GM18511 (cell line): ENCODE measurements at regions not wholly inside any gene's neighbourhood (a gene's known extent, or its start where the extent isn't known, plus 50 kb on each side); places are given as distances from the start of the nearest gene placed in this dataset.
"Not testable (repeated sequence)": the region's sequence is repeated elsewhere in the genome, so short reads cannot be mapped to it uniquely, and the experiment has no call there.

ENCODE experiments used
- ATAC-seq: cut with Tn5 transposase; IDR thresholded peaks from one replicate; pipeline ENCODE4 v1.9.1; 2021; ENCODE audit warnings: mild to moderate bottlenecking, moderate library complexity; ENCODE audit not compliant: unreplicated experiment

DNA sequence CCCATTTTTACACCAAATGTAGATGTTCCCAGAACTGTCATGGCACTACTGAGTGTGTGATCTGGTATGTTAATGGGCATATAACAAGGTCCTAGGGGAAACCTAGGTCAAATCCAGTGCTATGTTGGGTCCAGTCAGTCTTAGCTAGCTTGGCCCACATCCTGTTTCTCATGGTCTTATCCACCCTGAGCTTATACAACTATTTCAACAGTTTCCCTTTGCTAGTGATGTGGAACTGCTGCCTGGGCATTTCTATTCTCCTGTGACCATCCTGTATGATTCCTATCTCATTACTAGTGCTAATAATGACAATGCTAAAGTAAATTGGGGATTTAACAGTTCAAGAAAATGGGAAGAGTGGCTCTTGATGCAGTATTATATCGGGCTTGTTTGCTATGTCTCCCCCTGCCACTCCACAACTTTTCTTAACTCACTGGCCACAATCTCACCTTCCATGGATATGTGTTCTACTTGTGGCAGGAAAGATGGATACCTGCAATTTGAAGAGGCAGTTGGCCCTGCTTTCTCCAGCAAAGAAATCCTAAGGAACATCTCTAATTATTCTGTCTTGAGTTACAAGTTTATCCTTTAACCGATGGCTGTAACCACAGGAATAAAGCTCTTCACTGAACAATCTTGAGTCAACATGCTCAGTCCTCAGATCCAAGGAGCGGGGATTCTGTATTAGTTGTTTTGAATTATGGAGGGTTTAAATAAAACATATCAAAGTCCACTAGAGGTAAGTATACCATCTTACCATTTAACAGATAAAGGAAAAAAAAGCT, 707.8 kb downstream of the XPNPEP1 start:
- no peak for ATAC-seq

DNA sequence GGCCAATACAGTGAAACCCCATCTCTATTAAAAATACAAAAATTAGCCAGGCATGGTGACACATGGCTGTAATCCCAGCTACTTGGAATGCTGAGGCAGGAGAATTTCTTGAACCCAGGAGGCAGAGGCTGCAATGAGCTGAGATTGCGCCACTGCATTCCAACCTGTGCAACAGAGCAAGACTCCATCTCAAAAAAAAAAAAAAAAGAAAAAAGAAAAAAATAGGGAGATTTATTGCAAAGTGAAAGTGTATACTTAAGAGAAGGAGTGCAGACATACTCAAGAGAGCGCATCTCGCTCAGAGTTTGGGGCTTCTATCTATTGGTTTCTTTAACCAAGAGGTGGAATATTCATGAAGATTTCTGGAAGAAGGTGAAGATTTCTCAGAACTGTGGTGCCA, 708.4 kb downstream of the XPNPEP1 start:
- ATAC-seq = not testable (repeated sequence)

DNA sequence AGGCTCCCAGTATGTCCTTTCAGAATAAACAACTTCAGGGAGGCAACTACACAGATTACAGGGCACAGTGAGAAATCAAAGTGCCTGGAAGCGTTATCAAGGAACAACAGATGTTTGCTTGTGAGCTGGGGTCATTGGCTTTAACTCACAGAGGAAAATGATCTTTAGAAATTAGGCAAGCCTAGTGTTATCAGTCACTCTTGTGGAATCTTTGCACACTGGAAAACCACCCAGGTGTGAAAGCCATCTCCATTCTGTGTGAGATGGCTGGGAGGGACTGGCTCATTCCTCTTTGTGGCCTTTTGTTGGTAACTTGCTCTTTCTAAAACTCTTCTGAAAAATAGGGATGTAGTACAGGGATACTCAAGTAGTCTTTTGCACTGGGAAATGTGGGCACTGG, 716.0 kb downstream of the XPNPEP1 start:
- ATAC-seq = no peak

DNA sequence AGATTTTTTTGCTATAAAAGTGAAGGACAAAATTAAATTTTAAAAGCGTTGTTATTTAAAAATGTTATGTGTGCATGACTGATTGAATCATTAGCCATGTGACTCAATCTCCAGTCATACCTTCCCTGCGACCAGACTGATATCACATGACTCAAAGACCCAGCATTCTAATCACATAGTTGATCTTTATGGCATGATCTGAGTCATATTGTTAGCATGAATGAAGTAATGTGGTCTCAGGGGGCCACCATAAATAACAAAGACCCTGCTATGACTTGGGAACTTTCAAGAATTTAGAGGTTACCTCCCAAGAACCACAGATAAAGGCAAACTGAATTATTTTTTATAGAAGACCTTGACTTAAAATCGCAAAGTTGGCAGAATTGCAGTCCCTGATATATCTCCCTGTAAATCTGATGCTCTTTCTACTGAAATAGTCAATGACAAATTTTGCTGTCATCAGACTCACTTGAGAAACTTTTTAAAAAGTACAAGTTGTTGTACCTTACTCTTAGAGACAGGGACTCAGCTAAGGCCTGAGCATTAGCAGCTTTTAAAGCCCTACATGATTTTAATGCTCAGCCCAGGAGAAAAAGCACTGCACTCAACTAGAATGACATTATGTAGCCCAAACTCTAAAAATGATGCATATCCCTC, 717.3 kb downstream of the XPNPEP1 start:
- no peak for ATAC-seq

DNA sequence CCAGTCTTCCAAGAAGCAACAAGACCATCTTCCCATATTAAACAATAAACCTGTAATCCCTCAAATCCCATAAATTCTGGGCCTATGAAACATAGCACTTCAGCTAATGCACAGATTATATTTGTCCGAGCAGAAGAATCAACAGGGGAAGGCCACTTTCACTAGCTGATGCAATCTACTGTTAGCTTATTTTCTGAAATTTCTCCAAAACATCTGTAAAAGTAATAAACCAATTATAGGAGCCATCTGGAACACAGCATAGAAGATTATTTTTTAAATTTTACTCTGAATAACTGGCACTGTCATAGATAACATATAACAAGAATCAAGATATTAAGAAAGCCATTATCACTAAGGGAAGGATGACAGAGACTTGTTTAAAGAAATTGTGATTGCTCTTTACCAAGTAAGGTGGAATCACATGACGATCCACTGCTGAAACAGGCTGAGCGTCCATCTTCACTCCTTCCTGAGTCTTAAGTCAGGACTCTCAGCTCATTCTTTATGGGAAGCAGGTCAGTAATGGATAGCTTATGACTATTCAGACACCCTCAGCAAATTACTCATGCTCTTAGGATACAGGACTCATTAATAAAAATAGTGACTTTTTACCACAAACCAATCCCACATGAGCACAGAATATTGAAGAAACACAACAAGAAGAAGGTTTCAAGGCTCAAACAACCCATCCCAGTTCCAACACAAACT, 719.5 kb downstream of the XPNPEP1 start:
- ATAC-seq = no peak

DNA sequence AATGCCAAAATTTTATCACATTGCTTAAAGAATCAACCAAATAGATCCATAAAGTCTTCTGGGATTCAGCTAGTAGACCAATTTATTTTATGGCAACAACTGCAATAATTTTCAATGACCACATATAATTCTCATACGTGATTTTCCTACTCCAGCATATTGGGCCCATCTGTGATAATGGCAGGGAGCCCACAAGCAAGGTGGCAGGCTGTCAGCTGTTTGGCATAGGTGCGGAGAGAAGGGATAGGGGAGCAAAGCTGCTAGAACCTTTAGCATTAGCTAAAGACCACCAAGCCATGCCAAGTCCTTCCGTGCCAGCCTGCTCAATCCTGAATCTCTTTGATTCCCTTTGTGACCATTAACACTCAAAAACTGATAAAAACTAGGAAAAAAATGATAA, 721.2 kb downstream of the XPNPEP1 start:
- ATAC-seq = no peak

DNA sequence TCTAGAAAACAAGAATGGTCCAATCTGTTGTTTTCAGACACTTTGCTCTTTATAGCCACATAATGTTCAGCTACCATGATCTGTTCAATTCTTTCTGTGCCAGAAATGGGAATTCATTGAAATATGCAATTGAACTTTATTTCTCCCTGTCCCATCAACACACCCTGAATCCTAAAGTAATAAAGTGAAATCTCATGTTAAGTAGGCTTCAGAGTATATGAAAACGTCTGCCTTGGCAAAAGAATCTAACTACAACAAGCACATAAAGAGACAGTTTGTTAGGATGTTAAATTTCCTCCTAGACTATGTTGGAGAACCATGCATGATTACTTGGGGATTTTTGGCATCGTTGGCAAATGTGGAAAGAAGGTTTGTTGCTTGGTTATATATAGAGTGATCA, 722.7 kb downstream of the XPNPEP1 start:
- no peak for ATAC-seq

DNA sequence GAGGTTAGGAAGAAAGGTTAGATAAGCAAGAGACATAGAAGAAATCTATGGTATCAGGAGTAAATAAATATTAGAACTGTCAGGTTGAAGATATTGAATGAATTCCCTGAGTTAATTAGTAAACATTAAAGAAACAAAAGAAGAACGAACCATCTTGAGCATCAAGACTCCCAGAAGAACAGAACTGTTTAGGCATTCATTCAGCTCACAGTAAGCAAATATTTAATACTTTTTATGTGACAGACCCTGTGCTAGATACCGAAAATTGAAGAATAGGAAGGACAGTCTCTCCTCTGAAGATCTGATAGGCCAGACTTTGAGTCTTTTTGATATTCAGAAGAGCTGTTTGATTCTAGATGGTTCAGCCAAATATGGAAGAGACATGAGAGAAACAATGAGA, 731.5 kb downstream of the XPNPEP1 start:
- ATAC-seq = no peak

DNA sequence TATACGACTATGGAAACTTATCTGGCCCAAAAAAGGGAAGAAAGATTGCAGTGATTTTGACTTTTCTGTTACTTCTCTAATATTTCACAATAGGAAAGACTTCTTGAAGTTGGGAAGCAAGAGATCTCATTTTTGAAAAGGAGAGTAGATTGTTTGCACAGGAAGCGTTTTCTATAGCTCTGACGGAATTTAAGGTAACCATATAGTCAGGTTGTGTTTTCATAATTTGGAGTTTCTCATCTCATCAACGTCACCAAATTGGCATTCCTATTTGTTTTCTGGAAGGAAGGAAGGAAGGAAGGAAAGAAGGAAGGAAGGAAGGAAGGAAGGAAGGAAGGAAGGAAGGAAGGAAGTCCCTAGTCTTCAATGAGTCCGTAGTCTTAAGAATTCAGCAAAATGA, 732.0 kb downstream of the XPNPEP1 start:
- ATAC-seq = no peak

DNA sequence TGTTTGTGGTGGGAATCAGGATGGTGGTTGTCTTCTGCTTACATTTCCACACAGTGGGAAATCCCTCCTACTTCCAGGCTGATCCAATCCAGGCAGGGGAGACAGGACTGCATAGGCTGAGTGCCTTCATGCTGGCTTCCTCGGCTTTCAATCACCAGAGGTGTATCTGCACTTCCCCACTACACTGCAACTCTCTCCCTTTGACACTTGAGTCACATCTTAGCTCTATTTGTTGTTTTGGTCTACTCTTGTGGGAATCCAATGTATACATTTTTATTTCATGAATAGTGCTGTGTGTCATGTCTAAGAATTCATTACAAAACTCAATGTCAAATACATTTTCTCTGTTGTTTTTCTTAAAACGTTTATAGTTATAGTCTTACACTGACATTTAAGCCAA, 735.6 kb downstream of the XPNPEP1 start:
- ATAC-seq = no peak

DNA sequence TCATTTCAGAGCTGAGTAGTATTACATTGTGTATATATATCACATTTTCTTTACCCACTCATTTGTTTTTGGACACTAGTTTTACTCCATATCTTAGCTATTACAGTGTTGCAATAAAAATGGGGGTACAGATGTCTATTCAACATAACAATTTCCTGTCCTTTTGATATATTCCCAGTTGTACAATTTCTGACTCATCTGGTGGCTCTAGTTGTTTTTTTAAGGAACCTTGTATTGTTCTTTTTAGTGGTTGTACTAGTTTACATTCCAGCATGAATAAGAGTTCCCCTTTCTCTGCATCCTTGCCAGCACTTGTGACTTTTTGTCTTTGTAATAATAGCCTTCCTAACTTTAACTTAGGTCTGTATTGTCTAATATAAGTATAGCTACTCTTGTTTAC, 739.9 kb downstream of the XPNPEP1 start:
- no peak for ATAC-seq

DNA sequence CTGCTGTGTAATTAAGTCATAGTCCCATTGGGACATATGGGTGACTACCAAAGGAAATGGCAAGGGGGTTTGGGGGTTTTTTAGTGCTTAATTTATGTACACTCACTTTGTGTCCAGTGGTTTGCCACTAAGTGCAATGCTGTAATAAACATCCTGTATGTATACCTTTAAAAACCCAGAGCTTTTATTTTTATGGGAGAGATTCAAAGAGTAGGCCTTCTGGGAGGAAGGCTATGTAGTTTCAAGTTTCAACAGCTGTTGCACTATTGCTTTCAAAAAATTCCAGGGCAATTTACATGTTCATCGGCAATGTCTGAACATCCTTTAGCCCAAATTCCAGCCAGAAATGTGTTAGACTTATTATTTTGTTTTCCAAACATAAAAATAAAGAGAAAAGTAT, 744.7 kb downstream of the XPNPEP1 start:
- ATAC-seq = no peak

DNA sequence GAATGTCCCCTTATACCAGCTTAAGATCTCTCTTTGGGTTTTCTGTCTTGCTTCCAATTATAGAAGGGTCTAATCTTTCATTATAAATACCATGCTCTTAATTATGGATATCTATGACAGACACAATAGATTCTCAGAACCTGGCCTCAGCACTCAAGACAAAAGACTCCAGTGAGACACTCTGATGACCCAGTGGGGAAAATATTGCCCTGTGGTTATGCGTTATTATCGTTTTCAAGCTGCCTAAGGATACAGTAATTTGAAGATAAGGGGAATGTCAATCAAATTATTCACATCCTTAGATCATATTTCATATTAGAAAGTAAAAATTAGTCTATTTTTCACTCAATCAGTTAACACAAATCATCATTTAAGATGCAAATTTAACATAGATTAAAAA, 748.8 kb downstream of the XPNPEP1 start:
- ATAC-seq = no peak

DNA sequence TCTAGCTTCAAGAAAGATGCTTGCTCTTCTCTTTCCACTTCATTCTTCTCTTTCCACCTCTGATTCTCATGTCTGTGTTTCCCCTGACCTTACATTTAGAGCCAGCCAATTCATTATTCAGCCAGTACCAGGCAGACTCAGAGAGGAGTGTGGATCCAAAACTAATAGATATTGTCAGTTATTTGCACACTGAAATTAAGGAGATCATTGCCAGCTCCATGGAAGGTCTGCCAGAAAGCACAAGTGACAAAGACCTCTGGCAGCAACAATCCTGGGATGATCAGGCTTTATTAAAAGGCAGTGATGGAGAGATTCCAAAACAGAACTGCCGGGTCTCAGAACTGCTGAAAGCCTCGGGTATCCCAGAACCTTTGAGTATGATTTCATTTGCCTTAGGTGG, 749.4 kb downstream of the XPNPEP1 start:
- no peak for ATAC-seq

DNA sequence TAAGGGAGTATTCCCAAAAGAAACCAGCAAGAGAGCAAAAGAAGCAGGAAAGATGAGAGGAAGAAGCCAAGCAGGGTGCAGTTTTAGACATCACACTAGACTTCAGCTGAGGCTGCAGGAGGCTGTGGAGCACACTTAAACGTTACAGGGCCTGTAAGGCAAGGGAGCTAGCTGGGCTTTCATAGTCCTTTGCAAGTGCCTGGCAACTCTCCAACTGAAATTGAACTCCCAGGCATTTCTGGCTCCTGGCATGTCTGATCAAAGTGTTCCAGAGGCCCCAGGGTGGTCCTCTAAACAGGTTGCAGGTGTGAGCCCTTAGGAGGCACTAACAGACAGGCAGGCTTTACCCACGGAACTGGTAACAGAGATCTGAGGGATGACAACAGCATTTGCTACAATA, 750.2 kb downstream of the XPNPEP1 start:
- ATAC-seq = no peak

DNA sequence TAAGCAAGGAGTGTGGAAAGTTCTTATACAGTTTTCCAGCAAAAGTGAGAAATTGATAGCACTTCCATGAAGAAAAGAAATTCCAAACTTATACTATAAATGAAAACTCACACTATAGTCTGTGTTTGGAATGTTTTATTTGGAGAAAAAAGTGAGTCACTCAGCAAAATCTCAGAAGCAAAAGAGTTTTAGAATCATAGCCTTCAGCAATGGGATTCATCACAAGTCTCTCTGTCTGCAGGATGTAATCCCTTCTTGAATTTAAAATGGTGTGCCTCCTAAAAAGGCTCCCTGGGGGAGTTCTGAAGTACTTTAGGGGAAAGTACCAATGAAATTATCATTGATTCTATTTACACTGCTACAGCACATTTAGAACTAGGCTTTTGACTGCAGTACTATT, 756.4 kb downstream of the XPNPEP1 start:
- ATAC-seq = no peak

DNA sequence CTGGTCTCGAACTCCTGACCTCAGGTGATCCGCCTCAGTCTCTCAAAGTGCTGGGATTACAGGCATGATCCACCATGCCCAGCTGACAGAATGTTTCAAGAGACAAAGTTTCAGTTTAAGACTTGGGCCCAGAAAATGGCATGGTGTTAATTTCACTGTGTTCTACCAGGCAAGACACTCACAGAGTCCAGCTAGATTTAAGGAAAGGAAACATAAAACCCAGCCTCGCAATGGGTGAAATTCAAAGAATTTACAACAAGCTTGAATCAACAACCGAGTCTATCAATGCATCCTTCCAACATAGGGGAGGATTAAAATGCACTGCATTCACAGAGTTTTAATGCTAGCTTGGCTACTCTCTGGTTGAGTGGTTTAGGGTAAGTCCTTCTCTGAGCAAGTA, 764.0 kb downstream of the XPNPEP1 start:
- ATAC-seq = no peak

DNA sequence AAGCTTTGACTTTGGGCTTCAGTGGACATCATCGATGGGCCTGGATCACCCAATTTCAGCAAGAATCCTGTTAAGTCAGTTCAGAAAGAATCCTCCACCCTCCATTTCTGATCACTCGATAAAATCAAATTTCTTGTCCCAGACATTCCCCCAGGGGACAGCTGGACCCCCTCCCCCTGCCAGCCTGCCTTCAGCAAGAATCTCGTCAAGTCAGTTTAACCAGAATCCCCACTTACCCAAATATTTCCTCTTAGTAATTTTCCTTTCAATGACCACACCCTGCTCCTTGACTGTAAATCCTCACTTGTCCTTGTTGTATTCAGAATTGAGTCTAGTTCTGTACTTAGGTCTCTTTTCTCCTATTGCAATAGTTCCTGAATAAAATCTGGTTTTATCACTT, 766.9 kb downstream of the XPNPEP1 start:
- no peak for ATAC-seq

DNA sequence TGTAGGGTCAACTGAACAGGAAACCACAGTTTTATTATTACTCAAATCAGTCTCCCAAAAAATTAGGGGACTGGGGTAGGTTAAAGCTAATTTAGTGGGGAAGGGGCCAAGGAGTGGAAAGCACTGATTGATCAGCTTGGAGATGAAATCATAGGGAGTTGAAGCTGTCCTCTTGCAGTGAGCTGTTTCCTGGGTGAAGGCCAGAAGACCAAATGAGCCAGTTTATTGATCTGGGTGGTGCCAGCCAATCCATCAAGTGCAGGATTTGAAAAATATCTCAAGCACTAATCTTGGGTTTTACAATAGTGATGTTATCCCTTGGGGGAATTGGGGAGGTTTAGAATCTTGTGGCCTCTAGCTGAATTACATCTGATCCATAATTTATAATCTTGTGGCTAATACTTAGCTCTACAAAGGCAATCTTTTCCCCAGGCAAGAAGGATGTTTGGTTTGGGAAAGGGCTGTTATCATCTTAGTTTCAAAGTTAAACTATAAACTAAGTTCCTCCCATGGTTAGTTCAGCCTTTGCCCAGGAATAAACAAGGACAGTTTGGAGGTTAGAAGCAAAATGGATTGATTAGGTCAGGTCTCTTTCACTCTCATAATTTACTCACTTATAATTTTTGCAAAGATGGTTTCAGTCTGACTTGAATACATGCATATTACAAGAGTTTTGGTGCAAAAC, 773.5 kb downstream of the XPNPEP1 start:
- ATAC-seq = no peak

DNA sequence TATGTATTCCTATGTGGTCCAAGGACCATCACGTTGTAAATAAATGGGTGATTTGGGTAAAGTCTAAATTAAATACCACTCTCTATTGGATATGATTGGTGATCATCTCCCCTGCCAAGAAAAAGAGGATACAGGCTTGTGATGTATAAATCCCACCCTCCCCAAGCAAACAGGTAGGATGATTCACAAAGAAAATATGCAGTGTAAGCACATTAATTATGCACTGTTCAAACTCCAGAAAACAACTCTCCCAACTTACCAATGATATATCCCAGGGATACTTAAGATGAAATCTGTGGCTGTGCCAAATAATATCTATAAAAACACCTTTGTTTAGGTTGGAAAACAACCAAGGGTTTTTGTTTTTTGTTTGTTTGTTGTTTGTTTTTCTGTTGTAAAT, 795.9 kb downstream of the XPNPEP1 start:
- ATAC-seq = no peak

DNA sequence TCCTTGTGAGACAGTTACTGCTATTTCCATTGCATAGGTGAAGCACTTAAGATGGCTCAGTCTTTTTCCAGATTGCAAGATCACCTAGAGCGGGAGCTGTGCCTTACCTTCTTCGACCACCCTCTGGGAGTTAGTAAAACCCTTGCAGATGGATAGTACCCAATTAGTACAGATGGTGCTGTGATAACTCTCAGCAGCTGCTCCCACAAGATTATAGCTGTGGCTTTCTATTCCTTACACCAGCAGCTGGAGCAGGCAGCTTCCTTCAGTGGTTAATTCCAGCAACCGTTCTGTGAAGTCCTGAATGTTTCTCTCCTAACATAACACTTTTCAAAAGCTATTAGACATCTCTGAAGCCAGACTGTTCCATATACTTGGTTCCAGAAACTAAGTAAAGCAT, 796.8 kb downstream of the XPNPEP1 start:
- no peak for ATAC-seq

DNA sequence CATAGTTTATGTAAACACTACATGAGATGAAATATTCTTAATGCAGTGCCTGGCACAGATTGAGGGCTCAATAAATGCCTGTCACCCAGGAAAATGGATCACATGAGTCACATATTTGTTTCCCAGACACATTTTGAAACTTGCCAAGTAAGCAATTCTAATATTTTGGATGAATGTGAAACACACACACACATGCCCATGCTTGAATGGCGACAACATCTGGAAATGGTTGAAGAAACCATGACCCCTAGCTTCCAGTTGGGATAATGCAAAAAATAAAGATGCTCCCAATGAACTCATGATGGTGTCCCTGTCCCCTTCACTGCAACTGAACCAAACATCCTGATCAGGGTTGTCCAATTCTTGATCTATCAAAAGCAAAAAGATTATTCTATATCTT, 797.3 kb downstream of the XPNPEP1 start:
- no peak for ATAC-seq
